ENCODE measurements at regions not wholly inside any gene's neighbourhood (a gene's known extent, or its start where the extent isn't known, plus 50 kb on each side); places are given as distances from the start of the nearest gene placed in this dataset.

DNA sequence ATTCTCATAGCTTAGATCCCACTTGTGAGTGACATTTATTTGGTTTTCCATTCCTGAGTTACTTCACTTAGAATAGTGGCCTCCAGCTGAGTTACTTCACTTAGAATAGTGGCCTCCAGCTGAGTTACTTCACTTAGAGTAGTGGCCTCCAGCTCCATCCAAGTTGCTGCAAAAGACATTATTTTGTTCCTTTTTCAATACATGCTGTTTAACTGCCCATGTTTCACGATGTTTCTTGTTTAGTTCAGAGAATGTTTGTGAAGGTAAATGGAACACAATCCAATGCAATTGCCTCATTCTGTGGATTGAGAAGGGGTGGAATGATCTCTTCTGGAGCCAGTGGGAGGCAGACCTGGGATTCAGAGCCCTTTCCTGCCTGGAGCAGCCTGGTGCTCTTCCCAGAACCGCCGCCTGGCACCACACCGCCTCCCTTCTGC lies 273.5 kb upstream of the ATP5MC3 start:
- no peak for TF ChIP-seq CTCF (IDR thresholded peaks at IDR 0.05)
- H3K27ac ChIP-seq = no peak overlapping the region
- no peak overlapping the region for H3K4me3 ChIP-seq (ENCODE audit: low read depth, low read length)
- H3K4me2 ChIP-seq (ENCODE audit: low read length) = no peak overlapping the region
- H3K79me2 ChIP-seq = no peaks in the 10 kb centered on the region
- no peaks in the 10 kb centered on the region for H3K36me3 ChIP-seq (ENCODE audit: control insufficient read depth, insufficient read depth, low read length)
- no peaks in the 10 kb centered on the region for H3K4me1 ChIP-seq
- no peaks in the 10 kb centered on the region for H3K27me3 ChIP-seq (ENCODE audit: control insufficient read depth, insufficient read depth, low read length)
- H3K9ac ChIP-seq = no peak overlapping the region
- H2AFZ ChIP-seq = no peak overlapping the region
- H3K9me3 ChIP-seq (ENCODE audit: control insufficient read depth, low read length) = no peaks in the 10 kb centered on the region

DNA sequence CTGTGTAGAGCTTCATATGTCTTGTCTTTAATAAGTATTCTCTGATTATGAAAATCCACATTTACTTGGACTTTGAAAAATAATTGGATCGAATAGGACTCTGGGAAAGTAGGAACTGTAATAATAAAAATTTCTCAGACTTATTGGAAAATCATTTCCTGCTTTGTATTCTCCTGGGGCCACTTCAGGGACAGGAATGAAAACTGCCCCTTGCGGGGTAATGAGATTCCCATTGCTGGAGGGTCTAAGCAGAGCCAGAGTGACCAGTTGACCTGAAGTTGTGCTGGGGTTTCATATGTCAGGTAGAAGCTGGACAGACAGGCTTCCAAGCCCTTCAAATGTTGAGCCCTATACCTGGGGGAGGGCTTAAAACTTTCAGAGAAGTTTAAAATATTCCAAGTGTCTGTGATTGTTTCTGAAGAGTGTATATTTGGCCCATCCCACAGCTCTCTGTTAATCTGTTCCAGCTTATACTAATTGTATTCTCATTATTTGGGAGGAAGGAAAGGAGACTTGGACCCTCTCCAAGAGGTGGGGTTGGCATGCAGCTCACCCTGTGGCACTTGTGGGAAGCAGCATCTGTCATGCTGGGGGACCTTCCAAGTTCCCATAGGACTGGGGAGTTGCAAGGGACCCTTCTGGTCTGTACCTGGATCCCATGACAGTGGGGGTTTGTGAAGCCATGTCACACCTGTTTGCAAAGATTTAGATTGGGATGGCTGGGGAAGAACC lies 268.7 kb upstream of the ATP5MC3 start:
- Histone ChIP-seq H3K4me2 (ENCODE audit: low read length) (no peak overlapping the region), H3K9me3 (ENCODE audit: control insufficient read depth, low read length) (no peaks in the 10 kb centered on the region), H3K27ac (no peak overlapping the region), H3K79me2 (no peaks in the 10 kb centered on the region), H3K36me3 (ENCODE audit: control insufficient read depth, insufficient read depth, low read length) (no peaks in the 10 kb centered on the region), H3K4me3 (ENCODE audit: low read depth, low read length) (no peak overlapping the region), H2AFZ (no peak overlapping the region), H3K9ac (no peak overlapping the region), H3K4me1 (no peaks in the 10 kb centered on the region), H3K27me3 (ENCODE audit: control insufficient read depth, insufficient read depth, low read length) (no peaks in the 10 kb centered on the region)
- no peak for TF ChIP-seq CTCF (IDR thresholded peaks at IDR 0.05)

GRCh38 chr2:175449616-175450015 lies 268.1 kb upstream of the ATP5MC3 start:
- no peaks in the 10 kb centered on the region for H3K36me3 ChIP-seq (ENCODE audit: control insufficient read depth, insufficient read depth, low read length)
- H3K4me1 ChIP-seq = no peaks in the 10 kb centered on the region
- H2AFZ ChIP-seq = no peak overlapping the region
- H3K9ac ChIP-seq = no peak overlapping the region
- H3K27me3 ChIP-seq (ENCODE audit: control insufficient read depth, insufficient read depth, low read length) = no peaks in the 10 kb centered on the region
- H3K4me2 ChIP-seq (ENCODE audit: low read length) = no peak overlapping the region
- no peak for TF ChIP-seq CTCF (IDR thresholded peaks at IDR 0.05)
- H3K27ac ChIP-seq = no peak overlapping the region
- H3K79me2 ChIP-seq = no peaks in the 10 kb centered on the region
- no peak overlapping the region for H3K4me3 ChIP-seq (ENCODE audit: low read depth, low read length)
- no peaks in the 10 kb centered on the region for H3K9me3 ChIP-seq (ENCODE audit: control insufficient read depth, low read length)

GRCh38 chr2:175446201-175446600 lies 264.7 kb upstream of the ATP5MC3 start:
- Histone ChIP-seq H3K9me3 (ENCODE audit: control insufficient read depth, low read length) (no peaks in the 10 kb centered on the region), H3K79me2 (no peaks in the 10 kb centered on the region), H3K4me2 (ENCODE audit: low read length) (no peak overlapping the region), H3K27me3 (ENCODE audit: control insufficient read depth, insufficient read depth, low read length) (no peaks in the 10 kb centered on the region), H3K27ac (no peak overlapping the region), H2AFZ (no peak overlapping the region), H3K9ac (no peak overlapping the region), H3K36me3 (ENCODE audit: control insufficient read depth, insufficient read depth, low read length) (no peaks in the 10 kb centered on the region), H3K4me1 (no peaks in the 10 kb centered on the region), H3K4me3 (ENCODE audit: low read depth, low read length) (no peak overlapping the region)
- TF ChIP-seq CTCF (IDR thresholded peaks at IDR 0.05) = no peak

- Histone ChIP-seq H2AFZ (no peak overlapping the region), H3K79me2 (no peaks in the 10 kb centered on the region), H3K27ac (no peak overlapping the region), H3K36me3 (ENCODE audit: control insufficient read depth, insufficient read depth, low read length) (no peaks in the 10 kb centered on the region), H3K4me1 (no peaks in the 10 kb centered on the region), H3K9me3 (ENCODE audit: control insufficient read depth, low read length) (no peaks in the 10 kb centered on the region), H3K4me3 (ENCODE audit: low read depth, low read length) (no peak overlapping the region), H3K27me3 (ENCODE audit: control insufficient read depth, insufficient read depth, low read length) (no peaks in the 10 kb centered on the region), H3K4me2 (ENCODE audit: low read length) (no peak overlapping the region), H3K9ac (no peak overlapping the region)
- TF ChIP-seq CTCF (IDR thresholded peaks at IDR 0.05) = no peak
These were observed 263.8 kb upstream of the ATP5MC3 start for GRCh38 chr2:175445281-175445680.

Data from parathyroid adenoma (tissue), 2 donors.